ENCODE measurements at regions not wholly inside any gene's neighbourhood (a gene's known extent, or its start where the extent isn't known, plus 50 kb on each side); places are given as distances from the start of the nearest gene placed in this dataset.
"Not testable (repeated sequence)": the region's sequence is repeated elsewhere in the genome, so short reads cannot be mapped to it uniquely, and the experiment has no call there.

DNA sequence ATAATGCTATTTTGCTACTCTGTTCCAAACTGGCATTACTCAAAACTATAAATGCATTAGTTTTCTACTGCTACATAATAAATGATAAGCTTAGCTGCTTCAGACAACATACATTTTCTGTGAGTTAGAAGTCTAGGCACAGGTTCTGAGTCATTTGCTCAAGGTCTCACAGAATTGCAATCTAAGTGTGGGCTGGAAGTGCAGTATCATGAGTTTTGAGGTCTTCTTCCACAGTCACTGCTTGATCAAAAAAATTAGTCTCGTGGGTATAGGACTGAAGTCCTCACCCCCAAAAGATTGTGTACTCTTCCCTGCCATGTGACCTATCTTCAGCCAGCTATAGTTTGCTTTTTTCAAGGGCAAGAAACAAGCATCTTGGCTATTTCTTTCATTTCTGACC lies 676.9 kb downstream of the ADCYAP1 start:
- ATAC-seq = no peak

DNA sequence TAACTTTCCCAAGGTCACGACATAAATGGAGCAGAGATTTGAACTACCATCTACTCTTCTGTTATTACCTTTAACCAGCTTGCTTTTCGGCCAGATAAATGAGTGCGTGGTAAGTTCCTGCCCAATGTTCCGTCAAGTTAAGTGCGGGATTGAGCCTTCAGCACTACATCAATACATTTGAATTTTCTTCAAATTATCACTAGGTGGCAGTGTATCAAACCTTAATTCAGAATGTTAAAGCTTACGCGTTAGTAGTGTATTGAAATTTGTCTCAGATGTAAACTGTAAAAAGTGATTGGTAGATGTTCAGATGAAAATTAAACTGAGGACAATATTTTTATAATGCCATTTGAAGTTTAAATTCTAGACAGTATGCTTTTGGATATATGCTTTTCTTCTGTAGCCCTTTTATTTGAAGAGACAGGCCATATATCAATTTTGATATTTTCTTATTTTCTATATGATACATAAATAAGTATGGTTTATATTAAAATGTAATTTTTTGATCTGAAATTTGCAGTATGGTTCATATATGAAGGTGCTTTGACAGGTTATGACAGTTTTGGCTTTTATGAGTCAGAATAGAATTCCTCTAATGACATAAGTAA lies 681.3 kb downstream of the ADCYAP1 start:
- ATAC-seq = peak; percentile 41

DNA sequence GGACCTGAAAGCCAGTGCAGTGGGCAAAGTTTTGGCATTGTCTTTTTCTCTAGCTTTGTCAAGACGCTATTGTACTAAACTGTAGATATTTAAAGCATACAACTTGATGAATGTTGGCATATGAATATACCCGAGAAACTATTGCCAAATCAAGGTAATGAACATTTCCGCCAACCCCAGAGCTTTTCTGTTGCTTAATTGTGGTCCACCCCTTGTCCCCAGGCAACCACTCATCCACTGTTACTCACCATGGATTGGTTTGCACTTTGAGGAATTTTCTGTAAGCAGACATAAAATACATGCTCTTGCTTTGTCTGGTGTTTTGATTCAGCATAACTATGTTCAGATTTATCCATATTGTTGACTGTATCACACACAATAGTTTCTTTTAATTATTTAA lies 688.4 kb downstream of the ADCYAP1 start:
- no peak for ATAC-seq

DNA sequence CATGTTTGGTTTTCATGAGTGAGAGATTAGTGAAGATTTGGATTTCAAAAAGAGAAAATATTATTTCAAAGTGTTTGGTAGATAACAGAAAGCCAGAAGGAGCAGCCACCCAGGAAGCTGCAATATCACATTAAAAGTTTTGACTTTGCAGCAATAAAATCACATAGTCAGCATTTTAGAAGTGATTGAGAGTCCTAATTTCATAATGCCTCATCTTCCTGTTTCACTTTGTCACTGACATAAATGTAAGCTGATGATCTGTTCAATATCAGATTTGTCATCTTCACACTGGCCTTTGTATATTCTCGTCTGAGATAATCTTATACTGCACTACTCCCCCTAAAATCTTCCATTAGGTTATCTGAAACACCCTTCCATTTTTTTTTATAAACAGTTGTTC lies 690.5 kb downstream of the ADCYAP1 start:
- ATAC-seq = no peak

- no peak for ATAC-seq
These were observed 694.5 kb downstream of the ADCYAP1 start for GRCh38 chr18:1599196-1599595.

DNA sequence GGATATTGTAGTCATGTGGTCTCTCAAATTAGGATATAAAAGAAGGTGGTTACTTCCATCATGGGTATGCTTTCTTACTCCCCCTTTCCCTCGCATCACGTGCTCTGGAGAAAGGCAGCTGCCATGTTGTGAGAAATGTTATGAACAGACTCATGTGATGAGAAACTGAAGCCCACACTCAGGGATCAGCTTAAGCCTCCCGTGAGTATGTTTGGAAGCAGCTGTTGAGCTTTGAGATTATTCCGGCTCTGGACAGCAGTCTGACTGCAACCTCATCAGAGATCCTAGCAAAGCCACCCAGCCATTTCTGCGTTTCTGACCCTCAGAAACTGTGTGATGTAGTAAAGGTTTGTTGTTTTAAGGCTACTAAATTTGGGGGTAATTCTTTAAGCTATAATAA lies 700.1 kb downstream of the ADCYAP1 start:
- no peak for ATAC-seq

DNA sequence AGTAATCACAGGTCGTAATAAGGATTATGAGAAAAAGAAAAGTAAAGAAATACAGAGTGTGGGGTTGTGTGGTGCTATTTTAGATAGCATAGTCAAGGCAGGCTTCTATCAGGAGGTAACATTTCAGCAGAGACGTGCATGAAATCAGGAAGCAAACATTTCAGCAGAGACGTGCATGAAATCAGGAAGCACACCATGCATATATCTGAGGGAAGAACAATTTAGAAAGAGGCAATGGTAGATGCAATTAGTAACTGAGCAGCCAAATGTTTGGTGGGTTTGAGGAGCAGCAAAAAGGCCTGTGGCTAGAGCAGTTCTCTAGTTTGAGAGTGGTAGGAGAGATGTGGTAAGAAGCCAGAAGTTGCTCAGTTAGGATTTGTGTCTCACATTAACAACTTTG lies 713.7 kb downstream of the ADCYAP1 start:
- ATAC-seq = no peak

DNA sequence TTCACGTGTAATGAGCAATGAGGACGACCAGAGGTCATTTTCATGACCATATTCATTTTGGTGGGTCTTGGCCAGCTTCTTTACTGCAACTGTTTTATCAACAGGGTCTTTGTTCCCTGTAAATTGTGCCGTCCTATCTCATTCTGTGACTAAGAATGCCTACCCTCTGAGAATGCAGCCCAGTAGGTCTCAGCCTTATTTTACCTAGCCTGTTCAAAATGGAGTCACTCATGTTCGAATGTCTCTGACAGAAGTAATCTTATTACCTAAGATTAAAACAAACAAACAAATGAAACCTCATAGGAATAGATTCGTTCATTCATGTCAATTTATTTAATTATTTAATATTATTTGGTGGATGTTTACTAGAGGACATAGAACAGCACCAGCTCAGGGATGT lies 714.8 kb downstream of the ADCYAP1 start:
- no peak for ATAC-seq

GRCh38 chr18:1624612-1625011 lies 719.9 kb downstream of the ADCYAP1 start:
- no peak for ATAC-seq

- no peak for ATAC-seq
These were observed 722.8 kb downstream of the ADCYAP1 start for GRCh38 chr18:1627494-1627893.

GRCh38 chr18:1648712-1649111 lies 744.0 kb downstream of the ADCYAP1 start:
- ATAC-seq = no peak

DNA sequence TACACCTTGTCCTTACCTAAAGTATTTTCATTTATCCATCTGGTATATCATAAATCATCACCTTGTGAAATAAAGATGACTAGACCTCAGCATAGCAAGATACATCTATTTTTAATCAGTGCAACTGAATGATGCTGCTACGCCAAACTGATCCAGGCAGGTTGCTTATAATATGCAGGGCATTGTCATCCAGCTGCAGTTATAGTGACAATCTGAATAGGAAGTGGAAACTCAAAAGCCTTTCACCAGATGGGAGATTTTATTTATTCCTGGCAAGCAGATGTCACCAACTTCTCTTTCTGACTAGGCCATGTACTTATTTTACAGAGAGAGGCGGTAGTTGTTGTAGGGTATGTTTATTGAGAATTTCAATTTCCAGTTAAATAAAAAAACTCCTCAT lies 747.3 kb downstream of the ADCYAP1 start:
- no peak for ATAC-seq

GRCh38 chr18:1653873-1654272 lies 749.2 kb downstream of the ADCYAP1 start:
- ATAC-seq = no peak

DNA sequence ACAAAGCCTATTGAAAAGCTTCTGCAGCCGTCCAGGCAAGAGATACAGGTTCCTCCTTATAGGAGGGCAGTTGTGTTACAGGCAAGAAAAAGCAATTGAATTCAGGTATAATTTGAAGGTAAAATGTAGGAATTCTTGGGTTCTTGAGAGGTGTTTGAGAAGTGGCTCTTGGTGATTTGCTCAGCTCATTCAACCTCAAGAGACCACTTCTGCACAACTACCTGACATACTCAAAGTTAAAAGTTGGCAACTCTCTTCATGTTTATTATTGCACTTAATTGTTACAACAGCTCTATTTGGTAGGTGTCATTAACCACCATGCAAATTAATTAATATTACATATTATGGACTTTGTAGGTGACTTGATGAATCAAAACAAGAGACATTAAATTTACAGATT lies 753.2 kb downstream of the ADCYAP1 start:
- no peak for ATAC-seq

GRCh38 chr18:1658908-1659566 lies 754.4 kb downstream of the ADCYAP1 start:
- no peak for ATAC-seq

DNA sequence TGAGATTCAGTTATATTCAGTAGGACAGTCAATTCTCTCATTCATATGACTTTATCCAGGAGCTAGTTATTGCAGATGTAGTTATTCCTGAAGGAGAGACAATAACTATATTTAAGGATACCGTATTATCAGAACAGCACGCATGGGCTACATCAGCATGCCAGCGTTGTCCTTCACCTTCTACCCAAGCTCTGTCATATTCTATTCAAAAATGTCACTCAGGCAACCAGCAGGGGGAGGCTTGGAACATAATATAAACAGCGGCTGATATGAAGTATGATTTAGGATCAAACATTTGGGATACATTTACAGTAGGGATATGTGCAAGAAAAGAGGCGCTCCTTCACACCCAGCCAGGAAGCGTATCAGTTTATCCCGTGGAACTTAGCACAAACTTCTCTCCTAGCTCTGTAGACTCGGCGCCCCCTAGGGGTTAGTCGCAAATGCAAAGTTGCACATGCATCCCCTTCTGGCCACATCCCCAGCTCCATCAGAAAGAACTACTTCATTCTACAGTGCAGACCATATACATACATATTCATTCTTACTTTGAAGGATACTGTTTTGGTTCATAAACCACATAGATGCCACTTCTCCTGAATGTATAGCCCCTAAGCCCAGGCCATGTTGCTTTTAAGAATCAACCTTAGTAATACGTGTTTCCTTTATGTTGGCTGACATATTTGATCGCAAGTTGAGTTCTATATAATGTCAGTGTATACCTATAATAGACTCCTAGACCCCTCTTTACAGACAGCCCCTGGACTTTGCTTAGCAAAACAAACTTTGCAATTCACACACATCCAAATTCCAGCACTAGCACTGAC lies 759.4 kb downstream of the ADCYAP1 start:
- ATAC-seq = peak; percentile 25

- no peak for ATAC-seq
These were observed 760.4 kb downstream of the ADCYAP1 start for GRCh38 chr18:1665079-1665478.

DNA sequence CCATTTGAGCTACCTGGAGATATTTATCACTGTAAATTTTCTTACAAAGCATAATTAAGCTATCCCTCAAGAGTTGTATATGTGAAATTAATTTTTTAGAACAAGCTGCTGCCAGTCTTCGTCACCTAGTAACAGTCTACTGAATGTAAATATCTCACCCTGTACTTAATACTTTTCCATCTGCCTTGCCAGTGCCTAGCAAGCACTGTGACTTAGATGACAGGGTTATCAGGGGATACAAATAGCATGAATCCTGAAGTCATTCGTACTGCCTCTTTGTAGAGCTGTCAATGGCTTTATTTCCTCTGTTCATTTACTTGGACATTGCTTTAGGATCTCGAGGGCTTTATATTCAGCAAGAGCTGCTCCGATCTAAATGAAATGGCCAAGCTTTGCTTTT lies 763.6 kb downstream of the ADCYAP1 start:
- ATAC-seq = no peak

GRCh38 chr18:1671710-1672109 lies 767.0 kb downstream of the ADCYAP1 start:
- not testable (repeated sequence) for ATAC-seq

- no peak for ATAC-seq
These were observed 771.7 kb downstream of the ADCYAP1 start for GRCh38 chr18:1676387-1676786.

DNA sequence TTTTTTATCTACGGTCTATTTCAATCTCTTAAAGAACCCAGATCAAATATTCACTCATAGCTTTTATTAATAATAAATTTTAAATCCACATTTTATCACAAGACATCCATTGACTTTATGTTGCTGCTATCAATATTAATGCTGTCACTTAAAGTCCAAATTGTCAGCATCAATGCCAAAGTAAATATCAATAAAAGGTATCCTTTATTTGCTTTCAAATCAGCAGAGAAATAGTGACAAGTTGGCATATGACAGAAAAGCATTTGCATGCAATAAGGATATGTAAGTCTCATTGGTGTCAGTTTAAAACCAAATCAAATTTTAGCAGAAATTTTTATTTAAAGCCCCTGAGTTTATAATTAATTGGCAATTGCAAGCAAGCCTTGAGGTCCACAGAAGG lies 775.4 kb downstream of the ADCYAP1 start:
- no peak for ATAC-seq

- no peak for ATAC-seq
These were observed 787.2 kb downstream of the ADCYAP1 start for GRCh38 chr18:1691863-1692262.

GRCh38 chr18:1708006-1708405 lies 803.3 kb downstream of the ADCYAP1 start:
- no peak for ATAC-seq

GRCh38 chr18:1710114-1710513 lies 805.4 kb downstream of the ADCYAP1 start:
- no peak for ATAC-seq

Data from esophagus mucosa (tissue), 1 donor.